Fibroblast of skin of scalp (primary cell): ENCODE measurements at regions not wholly inside any gene's neighbourhood (a gene's known extent, or its start where the extent isn't known, plus 50 kb on each side); places are given as distances from the start of the nearest gene placed in this dataset.
"Not testable (repeated sequence)": the region's sequence is repeated elsewhere in the genome, so short reads cannot be mapped to it uniquely, and the experiment has no call there.

Source experiments
- DNase-seq: peaks from one replicate; pipeline ENCODE4 v3.0.0-alpha.2; 2013

GRCh38 chr13:28573595-28574373 is 78.9 kb upstream of the FLT1 start:
- no peak for DNase-seq

GRCh38 chr13:28572871-28573270 is 77.9 kb upstream of the FLT1 start:
- DNase-seq: no peak

GRCh38 chr13:28570356-28570755 is 75.4 kb upstream of the FLT1 start:
- DNase-seq: not testable (repeated sequence)

- DNase-seq: no peak
These were observed 75.0 kb upstream of the FLT1 start for GRCh38 chr13:28569886-28570285.

DNA sequence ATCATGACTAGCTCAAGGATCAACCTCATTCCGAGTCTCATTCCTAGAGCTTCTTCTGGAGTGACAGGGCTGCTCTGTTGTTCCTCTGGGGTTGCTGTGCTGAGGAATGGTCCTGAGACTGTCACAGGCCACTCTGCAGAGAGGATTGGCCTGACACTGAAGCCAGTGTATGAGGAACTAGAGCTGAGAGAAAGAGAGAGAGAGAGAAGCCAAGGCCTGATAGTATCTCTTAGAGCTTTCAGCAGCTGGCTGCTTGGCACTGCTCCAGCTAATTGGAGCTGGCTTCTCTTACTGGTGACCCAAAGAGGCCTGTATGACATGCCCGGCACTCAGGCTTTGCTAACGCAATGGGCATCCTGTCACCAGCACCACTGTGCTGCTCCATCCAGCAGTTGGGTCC is 73.4 kb upstream of the FLT1 start:
- DNase-seq: peak; percentile 30

GRCh38 chr13:28566891-28567290 is 72.0 kb upstream of the FLT1 start:
- DNase-seq: no peak

GRCh38 chr13:28566283-28566682 is 71.4 kb upstream of the FLT1 start:
- no peak for DNase-seq

- no peak for DNase-seq
These were observed 69.1 kb upstream of the FLT1 start for GRCh38 chr13:28564030-28564429.

- no peak for DNase-seq
These were observed 68.7 kb upstream of the FLT1 start for GRCh38 chr13:28563609-28564008.

GRCh38 chr13:28560612-28561011 is 65.7 kb upstream of the FLT1 start:
- DNase-seq: no peak

GRCh38 chr13:28559636-28560259 is 64.8 kb upstream of the FLT1 start:
- no peak for DNase-seq

DNA sequence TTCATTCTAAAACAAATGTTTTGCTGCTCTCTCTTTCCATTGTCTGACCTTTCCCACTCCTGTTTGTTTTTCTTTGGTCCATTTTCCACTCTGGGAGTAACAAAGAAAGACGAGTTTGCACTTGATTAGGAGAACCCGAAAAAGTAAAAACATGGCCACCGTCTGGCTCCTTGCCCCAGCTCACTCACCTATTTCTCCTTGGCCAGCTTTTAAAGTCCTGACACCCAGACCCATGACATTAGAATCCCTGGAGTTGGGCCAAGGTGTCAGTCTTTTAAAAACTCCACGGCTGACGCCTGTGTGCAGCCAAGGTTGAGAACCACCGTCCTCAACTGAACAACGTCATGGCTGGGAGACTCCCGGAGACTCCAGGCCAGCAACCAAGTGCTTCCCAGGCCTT is 63.6 kb upstream of the FLT1 start:
- no peak for DNase-seq

DNA sequence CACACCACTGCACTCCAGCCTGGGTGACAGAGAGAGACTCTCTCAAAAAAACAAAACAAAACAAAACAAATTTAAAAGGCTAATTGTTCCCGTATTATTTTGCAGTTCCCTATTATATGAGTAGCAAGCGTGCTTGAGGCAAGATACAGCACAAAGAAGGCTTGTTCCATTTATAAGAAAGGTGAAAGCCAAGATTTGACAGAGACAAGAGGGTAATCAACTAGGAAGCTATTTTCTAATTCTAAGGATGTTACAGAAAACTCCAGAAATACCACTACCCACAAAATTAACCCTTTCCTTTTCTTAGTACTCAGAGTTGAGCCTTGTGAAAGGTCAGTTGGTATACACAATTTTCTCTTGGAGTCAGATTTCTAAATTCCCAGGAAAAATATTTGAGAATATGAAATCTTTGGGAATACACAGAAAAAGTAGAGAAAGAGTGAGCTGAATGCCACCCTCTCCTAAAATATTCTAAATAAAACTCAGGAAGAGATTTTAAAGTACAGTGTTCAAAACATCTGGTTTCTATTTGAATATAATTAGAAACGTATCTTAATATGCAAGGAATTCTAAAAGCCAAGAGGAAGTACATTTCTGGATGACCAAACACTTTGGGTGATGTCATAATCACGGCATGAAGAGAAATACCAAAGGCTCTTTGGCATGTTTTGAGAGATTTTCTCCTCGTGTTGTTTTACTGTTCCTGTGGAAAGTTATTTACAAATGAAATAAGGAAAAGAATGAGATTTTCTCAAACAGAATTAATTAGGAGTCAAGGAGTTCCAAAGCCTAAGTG is 63.0 kb upstream of the FLT1 start:
- peak; percentile 97 for DNase-seq

- DNase-seq: no peak
These were observed 60.2 kb upstream of the FLT1 start for GRCh38 chr13:28555096-28555495.

- DNase-seq: no peak
These were observed 59.0 kb upstream of the FLT1 start for GRCh38 chr13:28553971-28554370.

DNA sequence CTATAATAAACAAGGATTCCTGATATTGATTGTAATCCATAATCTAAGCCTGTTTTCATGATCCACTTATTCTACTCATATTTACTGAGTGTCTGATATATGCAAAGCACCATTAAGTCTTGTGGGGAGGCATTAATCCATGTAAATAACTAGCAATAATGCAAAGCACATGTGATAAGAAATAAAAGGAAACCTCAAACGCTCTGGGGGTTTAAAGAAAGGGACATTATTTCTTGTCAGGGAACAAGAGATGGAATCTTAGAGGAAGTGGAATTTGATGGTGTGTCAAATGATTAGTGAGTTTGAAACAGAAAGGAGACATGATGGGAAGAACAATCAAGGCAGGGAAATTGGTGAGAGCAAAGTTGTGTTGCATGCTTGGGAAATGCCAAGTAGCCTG is 57.4 kb upstream of the FLT1 start:
- DNase-seq: no peak

DNA sequence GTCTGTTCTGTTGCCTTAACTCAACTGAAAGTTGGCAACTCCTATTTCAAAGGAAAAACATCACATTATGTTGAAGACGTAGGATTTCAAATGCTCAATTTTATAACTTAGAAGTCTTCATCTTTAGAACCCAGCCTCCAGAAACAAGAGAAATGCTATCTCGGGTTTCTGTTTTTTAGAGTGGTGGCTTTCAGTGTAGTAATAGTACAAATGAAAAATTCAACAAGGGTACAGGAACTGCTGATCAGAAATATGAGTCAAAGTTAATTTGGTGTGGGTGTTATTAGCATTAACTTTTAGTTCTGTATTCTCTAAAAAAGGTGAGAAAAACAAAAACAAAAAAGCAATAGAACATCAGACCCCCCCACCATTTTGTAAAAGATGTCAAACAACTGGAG is 56.6 kb upstream of the FLT1 start:
- DNase-seq: no peak

- no peak for DNase-seq
These were observed 56.0 kb upstream of the FLT1 start for GRCh38 chr13:28550721-28551497.

- no peak for DNase-seq
These were observed 55.2 kb upstream of the FLT1 start for GRCh38 chr13:28550091-28550490.

DNA sequence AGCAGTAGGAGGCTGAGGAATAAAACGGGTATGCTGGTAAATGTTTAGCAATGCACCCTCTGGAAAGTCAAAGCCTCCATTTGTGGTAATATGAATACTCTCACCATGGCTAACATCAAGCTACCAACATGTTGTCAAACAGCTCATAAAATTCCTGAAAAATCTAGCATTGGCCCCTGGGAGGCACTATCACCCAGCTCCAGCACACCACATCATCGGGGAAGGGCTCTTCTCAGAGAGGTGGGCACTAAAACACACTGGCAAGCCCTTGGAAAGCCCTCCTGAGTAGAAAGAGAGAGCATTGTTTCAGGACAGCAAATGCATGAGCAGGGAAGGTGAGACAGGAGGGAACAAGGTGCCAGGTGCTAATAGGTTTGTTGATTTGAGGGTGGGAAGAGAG is 53.9 kb upstream of the FLT1 start:
- no peak for DNase-seq

GRCh38 chr13:28548468-28548867 is 53.5 kb upstream of the FLT1 start:
- DNase-seq: no peak

DNA sequence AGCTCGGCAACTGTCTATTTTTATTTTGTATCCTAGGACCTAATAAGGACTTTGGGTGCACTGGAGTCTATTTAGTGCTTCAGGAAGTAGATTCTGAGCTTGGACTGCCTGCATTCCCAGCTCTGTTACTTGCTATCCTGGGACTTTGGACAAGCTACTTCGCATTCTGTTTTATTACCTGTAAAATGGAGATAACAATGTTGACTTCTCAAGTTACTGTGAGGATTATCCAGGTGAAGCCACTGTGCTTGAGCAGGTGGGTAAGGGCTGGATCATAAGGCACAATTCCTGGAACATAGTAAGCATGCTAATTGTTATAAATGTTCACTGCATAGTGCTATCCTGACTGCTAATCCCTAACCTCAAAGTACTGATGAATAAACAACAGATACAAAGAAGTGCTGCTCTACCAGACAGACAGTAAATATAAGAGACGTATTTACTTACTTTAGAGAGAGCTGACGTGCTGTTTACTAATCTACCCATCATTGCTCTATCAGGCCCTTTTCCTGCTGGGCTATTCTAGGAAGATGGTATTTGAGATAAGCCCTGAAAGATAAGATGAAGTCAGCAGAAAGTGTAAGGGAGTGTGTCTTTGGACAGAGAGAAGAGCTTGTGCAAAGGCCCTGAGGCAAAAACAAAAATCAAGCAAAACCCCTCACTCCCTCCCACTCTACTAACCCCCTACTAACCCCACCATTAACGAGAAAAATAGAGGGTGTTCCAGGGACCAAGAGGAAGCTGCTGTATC is 50.8 kb upstream of the FLT1 start:
- DNase-seq: no peak
